ENCODE measurements at regions not wholly inside any gene's neighbourhood (a gene's known extent, or its start where the extent isn't known, plus 50 kb on each side); places are given as distances from the start of the nearest gene placed in this dataset.

DNA sequence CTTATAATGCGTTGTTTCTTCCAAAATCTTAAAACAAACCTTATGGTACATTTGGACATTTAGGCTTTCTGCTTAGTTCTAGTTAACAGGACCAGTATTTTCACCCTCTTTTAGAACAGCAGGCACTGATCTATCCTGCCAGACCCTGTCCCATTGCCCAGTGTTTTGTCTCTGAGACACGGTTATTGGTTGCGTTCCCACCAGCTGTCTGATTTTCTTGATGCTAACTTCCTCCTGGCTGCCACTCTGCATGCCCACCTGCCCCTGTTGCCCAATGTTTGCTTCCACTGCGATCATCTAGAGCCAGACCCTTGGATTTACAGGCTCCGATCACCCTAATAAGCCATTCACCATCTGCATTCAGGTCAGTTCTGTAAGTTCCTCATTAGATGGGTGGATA, 506.0 kb upstream of the CDH6 start:
- no peak for TF ChIP-seq POLR2A (IDR thresholded peaks at IDR 0.05; ENCODE audit: low read depth)
- TF ChIP-seq, protein P1, sequence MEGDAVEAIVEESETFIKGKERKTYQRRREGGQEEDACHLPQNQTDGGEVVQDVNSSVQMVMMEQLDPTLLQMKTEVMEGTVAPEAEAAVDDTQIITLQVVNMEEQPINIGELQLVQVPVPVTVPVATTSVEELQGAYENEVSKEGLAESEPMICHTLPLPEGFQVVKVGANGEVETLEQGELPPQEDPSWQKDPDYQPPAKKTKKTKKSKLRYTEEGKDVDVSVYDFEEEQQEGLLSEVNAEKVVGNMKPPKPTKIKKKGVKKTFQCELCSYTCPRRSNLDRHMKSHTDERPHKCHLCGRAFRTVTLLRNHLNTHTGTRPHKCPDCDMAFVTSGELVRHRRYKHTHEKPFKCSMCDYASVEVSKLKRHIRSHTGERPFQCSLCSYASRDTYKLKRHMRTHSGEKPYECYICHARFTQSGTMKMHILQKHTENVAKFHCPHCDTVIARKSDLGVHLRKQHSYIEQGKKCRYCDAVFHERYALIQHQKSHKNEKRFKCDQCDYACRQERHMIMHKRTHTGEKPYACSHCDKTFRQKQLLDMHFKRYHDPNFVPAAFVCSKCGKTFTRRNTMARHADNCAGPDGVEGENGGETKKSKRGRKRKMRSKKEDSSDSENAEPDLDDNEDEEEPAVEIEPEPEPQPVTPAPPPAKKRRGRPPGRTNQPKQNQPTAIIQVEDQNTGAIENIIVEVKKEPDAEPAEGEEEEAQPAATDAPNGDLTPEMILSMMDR (IDR thresholded peaks at IDR 0.05), result no peak
- TF ChIP-seq POLR2AphosphoS5 (IDR thresholded peaks at IDR 0.05), result no peak
- no peak for TF ChIP-seq EP300 (IDR thresholded peaks at IDR 0.05)
